ENCODE measurements at regions not wholly inside any gene's neighbourhood (a gene's known extent, or its start where the extent isn't known, plus 50 kb on each side); places are given as distances from the start of the nearest gene placed in this dataset.

GRCh38 chr9:106356924-106357323 lies 506.0 kb upstream of the ZNF462 start:
- H3K4me3 ChIP-seq (ENCODE audit: low read length) = no peak overlapping the region
- DNase-seq (ENCODE audit: low read depth) = no peak
- TF ChIP-seq, protein P1, sequence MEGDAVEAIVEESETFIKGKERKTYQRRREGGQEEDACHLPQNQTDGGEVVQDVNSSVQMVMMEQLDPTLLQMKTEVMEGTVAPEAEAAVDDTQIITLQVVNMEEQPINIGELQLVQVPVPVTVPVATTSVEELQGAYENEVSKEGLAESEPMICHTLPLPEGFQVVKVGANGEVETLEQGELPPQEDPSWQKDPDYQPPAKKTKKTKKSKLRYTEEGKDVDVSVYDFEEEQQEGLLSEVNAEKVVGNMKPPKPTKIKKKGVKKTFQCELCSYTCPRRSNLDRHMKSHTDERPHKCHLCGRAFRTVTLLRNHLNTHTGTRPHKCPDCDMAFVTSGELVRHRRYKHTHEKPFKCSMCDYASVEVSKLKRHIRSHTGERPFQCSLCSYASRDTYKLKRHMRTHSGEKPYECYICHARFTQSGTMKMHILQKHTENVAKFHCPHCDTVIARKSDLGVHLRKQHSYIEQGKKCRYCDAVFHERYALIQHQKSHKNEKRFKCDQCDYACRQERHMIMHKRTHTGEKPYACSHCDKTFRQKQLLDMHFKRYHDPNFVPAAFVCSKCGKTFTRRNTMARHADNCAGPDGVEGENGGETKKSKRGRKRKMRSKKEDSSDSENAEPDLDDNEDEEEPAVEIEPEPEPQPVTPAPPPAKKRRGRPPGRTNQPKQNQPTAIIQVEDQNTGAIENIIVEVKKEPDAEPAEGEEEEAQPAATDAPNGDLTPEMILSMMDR (conservative IDR thresholded peaks at IDR 0.05; ENCODE audit: low read depth, low read length) = no peak

GRCh38 chr9:106358331-106358730 lies 504.6 kb upstream of the ZNF462 start:
- TF ChIP-seq, protein P1 (conservative IDR thresholded peaks at IDR 0.05; ENCODE audit: low read depth, low read length) = no peak
- no peak for DNase-seq (ENCODE audit: low read depth)
- H3K4me3 ChIP-seq (ENCODE audit: low read length) = no peak overlapping the region

- no peak overlapping the region for H3K4me3 ChIP-seq (ENCODE audit: low read length)
- TF ChIP-seq, protein P1 (conservative IDR thresholded peaks at IDR 0.05; ENCODE audit: low read depth, low read length) = no peak
- no peak for DNase-seq (ENCODE audit: low read depth)
These were observed 486.3 kb upstream of the ZNF462 start for GRCh38 chr9:106376689-106377088.

DNA sequence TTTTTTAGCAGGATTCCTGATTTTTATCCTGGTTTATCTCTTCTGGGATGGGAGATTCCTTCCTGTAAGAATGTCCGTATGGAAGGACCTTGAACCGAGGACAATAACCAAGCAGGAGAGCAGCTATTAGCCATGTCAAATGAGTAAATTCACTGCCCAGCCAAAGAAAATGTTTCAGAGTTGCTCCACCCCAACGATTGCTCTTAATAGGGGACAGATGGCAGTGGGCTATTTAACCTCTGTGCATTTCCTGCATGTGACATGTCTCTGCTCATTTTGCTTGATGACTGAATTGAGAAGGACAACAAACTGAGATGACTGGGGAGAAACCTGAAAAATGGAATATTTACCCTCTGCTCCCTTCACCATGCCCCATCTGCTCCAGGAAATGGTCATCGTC lies 479.9 kb upstream of the ZNF462 start:
- no peak for DNase-seq (ENCODE audit: low read depth)
- TF ChIP-seq, protein P1 (conservative IDR thresholded peaks at IDR 0.05; ENCODE audit: low read depth, low read length) = no peak

DNA sequence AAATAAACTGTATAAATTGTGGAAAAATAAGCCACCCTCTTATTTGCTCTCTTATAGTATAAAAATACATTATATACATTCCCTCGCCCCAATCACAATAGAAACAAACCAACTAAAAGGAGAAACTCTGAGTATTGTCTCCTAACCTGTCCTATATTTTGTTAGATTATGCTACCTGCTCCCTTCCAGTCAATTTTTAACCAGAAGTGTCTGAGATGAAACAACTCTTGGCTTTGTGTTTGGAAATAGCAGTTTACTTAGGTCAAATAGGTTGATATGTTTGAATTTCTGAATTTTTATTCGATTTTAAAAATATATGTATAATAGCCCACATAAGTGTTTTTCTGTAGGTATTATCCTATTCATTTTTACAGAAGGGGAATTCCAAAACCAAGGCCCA lies 475.0 kb upstream of the ZNF462 start:
- H3K4me3 ChIP-seq (ENCODE audit: low read length) = no peak overlapping the region
- DNase-seq (ENCODE audit: low read depth) = no peak
- TF ChIP-seq, protein P1 (conservative IDR thresholded peaks at IDR 0.05; ENCODE audit: low read depth, low read length) = no peak

More for the DNA sequence above, 479.9 kb upstream of the ZNF462 start:
- no peak overlapping the region for H3K4me3 ChIP-seq (ENCODE audit: low read length)

- H3K4me3 ChIP-seq (ENCODE audit: low read length) = no peak overlapping the region
- TF ChIP-seq, protein P1 (conservative IDR thresholded peaks at IDR 0.05; ENCODE audit: low read depth, low read length) = no peak
- DNase-seq (ENCODE audit: low read depth) = no peak
These were observed 469.7 kb upstream of the ZNF462 start for GRCh38 chr9:106393226-106393625.

DNA sequence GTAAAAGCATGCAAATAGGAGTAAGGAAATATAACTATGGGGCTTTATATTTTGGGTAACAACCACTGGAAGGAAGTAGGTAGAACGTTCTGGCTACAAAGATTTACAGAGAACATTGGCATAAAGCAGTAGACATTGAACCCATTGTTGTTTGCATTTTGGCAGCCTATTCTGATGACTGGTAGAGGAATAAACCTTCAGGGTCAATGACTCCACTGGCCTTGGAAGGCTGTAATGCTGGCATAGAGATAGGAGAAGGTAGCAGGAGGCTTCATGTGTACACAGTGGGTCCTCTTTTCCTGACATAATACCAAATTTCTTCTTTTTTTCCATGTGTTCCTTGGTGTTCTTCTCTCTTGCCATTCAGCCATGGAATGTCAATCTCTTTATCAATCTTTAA lies 462.8 kb upstream of the ZNF462 start:
- no peak for DNase-seq (ENCODE audit: low read depth)
- TF ChIP-seq, protein P1 (conservative IDR thresholded peaks at IDR 0.05; ENCODE audit: low read depth, low read length) = no peak
- no peak overlapping the region for H3K4me3 ChIP-seq (ENCODE audit: low read length)
